ENCODE measurements at regions not wholly inside any gene's neighbourhood (a gene's known extent, or its start where the extent isn't known, plus 50 kb on each side); places are given as distances from the start of the nearest gene placed in this dataset.

DNA sequence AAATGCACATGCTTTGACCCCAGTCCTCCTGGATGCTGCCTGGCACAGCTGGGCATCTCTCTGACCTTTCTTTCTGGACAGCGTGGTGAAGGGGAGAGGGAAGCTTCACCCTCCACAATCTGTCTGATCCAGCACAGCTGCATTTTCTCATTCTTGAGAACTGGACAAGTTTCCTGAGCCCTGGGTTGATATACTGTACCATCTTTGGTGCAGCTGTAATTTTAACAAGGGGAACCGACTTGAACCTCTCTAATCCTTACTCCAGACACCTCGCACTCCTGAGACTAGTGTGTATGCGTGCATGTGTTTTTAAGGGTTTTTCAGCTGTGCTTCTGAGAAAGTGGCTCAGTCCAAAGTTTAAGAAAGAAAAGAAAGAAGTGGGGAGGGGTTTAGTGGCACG is 655.7 kb downstream of the INHBA start:
- TF ChIP-seq, protein P1, sequence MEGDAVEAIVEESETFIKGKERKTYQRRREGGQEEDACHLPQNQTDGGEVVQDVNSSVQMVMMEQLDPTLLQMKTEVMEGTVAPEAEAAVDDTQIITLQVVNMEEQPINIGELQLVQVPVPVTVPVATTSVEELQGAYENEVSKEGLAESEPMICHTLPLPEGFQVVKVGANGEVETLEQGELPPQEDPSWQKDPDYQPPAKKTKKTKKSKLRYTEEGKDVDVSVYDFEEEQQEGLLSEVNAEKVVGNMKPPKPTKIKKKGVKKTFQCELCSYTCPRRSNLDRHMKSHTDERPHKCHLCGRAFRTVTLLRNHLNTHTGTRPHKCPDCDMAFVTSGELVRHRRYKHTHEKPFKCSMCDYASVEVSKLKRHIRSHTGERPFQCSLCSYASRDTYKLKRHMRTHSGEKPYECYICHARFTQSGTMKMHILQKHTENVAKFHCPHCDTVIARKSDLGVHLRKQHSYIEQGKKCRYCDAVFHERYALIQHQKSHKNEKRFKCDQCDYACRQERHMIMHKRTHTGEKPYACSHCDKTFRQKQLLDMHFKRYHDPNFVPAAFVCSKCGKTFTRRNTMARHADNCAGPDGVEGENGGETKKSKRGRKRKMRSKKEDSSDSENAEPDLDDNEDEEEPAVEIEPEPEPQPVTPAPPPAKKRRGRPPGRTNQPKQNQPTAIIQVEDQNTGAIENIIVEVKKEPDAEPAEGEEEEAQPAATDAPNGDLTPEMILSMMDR (IDR thresholded peaks at IDR 0.05; ENCODE audit: low read depth, low read length) = no peak
- no peak overlapping the region for H3K4me3 ChIP-seq (ENCODE audit: low read depth, low read length)

DNA sequence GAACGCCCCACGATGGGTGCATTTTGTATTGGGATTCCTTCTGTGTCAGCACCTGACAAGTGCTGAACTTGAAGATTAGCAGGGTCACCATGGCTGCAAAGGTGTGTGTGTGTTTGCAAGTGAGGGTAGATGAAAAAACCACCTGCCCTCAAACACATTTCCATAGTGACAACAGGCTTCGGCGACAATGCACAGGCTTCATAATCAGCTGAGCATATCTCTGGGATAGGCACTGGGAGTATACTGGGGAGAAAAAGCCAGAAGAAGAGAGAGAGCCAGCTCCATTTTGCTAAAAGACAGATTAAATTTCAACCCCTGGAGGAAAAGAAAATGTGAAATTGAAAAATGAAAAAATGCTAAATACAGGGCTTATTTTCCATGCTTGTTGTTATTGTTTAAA is 656.1 kb downstream of the INHBA start:
- TF ChIP-seq, protein P1 (IDR thresholded peaks at IDR 0.05; ENCODE audit: low read depth, low read length) = no peak
- no peak overlapping the region for H3K4me3 ChIP-seq (ENCODE audit: low read depth, low read length)

DNA sequence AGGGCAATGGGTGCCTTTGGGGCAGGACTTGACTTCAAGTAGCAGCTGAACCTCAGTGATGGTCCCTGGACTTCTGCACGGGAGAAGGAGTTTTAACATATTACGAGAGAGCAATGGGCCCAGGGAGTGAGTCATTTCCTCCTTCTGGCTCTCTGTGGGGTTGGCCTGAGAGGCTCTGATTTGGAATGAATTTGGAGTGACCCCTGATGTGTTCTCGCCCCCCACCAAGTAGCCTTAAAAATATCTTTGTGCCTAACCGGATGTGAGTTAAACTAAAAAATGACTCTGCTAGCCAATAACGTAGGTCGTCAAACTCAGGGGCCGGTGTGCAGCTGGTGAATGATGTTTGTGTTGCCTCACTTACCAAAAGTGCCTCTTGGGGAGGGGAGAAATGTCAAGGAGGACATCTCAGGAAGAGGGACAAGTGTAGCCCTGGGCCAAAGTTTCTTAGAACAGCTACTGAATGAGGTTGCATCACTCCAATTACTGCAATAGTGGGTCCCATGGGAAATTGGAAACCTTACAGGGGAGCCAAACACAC is 656.6 kb downstream of the INHBA start:
- TF ChIP-seq, protein P1 (IDR thresholded peaks at IDR 0.05; ENCODE audit: low read depth, low read length) = no peak
- H3K4me3 ChIP-seq (ENCODE audit: low read depth, low read length) = no peak overlapping the region

GRCh38 chr7:41045556-41046123 is 657.2 kb downstream of the INHBA start:
- TF ChIP-seq, protein P1 (IDR thresholded peaks at IDR 0.05; ENCODE audit: low read depth, low read length) = no peak
- H3K4me3 ChIP-seq (ENCODE audit: low read depth, low read length) = no peak overlapping the region

- TF ChIP-seq, protein P1 (IDR thresholded peaks at IDR 0.05; ENCODE audit: low read depth, low read length) = no peak
- H3K4me3 ChIP-seq (ENCODE audit: low read depth, low read length) = no peak overlapping the region
Measured at GRCh38 chr7:41039981-41040380, 662.9 kb downstream of the INHBA start.

DNA sequence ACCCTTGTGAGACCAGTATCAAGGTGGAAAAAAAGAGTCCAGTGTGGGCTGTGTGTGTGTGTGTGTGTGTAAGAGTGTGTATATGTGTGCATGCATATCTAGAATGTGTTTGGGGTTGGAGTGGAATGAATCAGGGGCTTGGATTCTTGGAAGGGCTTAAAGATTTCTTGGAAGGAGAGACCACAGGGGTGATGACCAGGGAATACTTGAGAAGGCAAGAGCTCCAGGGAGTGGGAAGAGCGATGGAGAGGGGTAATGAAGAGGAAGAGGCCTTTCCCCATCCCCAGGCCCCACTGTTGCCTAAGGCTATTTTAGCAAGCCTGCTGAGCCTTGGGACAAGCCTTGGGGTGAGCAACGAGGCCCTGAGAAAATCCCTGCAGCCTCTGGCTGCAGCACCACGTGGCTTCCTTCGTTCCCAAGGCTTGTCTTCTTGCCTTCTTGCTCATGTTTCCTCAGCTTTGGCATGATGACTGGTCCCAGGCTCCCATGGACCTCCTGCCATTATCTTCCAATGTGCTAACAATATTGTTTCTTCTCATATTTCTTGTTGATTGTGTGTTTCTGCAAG is 663.4 kb downstream of the INHBA start:
- H3K4me3 ChIP-seq (ENCODE audit: low read depth, low read length) = no peak overlapping the region
- TF ChIP-seq, protein P1 (IDR thresholded peaks at IDR 0.05; ENCODE audit: low read depth, low read length) = no peak

DNA sequence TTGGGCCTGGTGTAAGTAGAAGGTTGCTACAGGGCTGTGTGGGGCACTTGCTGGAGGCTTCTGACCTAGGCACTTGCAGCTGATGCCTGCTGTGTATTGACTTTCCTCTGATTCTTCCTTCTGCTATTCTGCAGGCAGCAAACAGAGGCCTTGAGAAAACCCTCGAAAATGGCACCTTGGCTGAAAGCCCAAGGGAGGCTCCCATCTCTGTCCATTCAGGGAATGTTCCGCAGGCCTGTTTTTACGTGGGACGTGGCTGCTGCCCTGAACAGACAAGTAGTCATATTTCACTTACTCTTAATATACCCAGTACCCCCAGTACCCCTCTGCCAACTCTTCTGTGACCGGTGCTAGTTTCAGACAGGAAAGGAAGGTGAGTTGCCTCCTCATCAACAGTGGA is 664.7 kb downstream of the INHBA start:
- TF ChIP-seq, protein P1 (IDR thresholded peaks at IDR 0.05; ENCODE audit: low read depth, low read length) = no peak
- H3K4me3 ChIP-seq (ENCODE audit: low read depth, low read length) = no peak overlapping the region

Measured in WI38 (cell line).